Lung microvascular endothelial cell (primary cell): ENCODE measurements at regions not wholly inside any gene's neighbourhood (a gene's known extent, or its start where the extent isn't known, plus 50 kb on each side); places are given as distances from the start of the nearest gene placed in this dataset.
"Not testable (repeated sequence)": the region's sequence is repeated elsewhere in the genome, so short reads cannot be mapped to it uniquely, and the experiment has no call there.

Source experiments
- DNase-seq, 2 donors: peaks; one replicate each; pipeline versions ENCODE4 v3.0.0 to v3.0.0-alpha.2; 2010; ENCODE audit warnings: low read depth in 2 of 2

GRCh38 chr12:85424581-85425348, 144.7 kb downstream of the ALX1 start:
- peak; percentile 12 to 46 for DNase-seq

DNA sequence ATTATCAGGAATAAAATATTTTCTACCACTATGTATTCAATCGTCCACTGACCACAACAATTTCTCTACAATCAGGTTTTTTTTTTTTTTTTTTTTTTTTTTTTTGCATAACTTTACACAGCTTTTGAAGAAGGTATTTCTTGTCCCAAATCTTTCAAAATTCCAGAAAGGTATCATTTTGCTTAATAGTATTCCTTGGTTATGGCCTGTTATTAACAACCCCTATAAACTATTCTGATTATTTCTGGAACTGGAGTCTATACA, 145.3 kb downstream of the ALX1 start:
- no peak for DNase-seq

GRCh38 chr12:85425926-85426325, 145.9 kb downstream of the ALX1 start:
- no peak for DNase-seq

GRCh38 chr12:85433148-85433547, 153.1 kb downstream of the ALX1 start:
- DNase-seq, result not testable (repeated sequence)

DNA sequence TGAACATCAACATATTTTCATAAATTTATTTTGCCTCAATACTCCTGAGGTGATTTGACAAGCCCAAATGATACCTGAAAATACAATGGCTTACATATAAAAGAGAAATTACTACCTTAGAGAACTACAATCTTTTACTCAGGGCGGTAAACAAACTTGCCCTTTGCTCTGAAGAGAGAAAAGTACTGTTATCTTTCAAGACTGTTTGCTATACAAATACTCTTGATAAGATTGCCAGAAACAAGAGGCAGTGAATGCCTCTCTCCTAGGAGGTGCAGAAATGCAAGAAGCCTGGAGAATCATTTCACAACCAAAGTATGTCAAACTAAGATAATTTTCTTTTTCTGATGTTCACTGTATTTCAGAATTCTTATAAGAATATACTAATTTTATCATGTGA, 160.3 kb downstream of the ALX1 start:
- DNase-seq, result no peak

DNA sequence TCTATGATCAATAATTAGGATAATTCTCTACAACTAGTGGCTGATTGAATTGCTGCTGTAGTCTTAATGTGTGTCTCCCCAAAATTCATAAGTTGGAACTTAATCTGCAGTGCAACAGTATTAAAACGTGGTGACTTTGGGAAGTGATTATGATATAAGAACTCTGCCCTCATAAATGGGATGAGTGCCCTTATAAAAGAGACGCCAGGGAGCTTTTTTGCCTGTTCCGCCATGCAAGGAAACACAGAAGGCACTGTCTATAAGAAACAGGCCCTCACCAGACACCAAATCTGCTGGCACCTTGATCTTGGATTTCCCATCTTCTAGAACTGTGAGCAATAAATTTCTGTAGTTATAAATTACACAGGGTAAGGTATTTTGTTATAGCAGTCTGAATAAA, 161.0 kb downstream of the ALX1 start:
- DNase-seq, result no peak

DNA sequence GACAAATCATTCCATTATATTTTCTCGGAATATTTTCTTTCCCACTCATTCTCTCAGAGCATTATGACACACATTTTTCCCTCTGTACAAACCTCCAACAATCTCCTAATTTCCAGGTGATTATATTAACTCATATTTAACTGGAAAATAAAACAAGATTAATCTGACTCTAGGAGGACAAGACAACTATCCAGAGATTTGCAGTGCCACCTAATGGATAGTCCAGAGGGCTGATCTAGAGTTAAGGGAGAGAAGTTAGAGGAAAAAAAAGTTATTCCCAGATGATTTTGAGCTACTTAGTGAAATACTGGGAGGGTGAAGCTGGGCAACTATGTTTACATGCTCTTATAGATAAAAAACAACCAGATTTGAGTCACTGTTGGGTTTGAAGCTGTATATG, 161.7 kb downstream of the ALX1 start:
- peak; percentile 40 to 65 for DNase-seq

DNA sequence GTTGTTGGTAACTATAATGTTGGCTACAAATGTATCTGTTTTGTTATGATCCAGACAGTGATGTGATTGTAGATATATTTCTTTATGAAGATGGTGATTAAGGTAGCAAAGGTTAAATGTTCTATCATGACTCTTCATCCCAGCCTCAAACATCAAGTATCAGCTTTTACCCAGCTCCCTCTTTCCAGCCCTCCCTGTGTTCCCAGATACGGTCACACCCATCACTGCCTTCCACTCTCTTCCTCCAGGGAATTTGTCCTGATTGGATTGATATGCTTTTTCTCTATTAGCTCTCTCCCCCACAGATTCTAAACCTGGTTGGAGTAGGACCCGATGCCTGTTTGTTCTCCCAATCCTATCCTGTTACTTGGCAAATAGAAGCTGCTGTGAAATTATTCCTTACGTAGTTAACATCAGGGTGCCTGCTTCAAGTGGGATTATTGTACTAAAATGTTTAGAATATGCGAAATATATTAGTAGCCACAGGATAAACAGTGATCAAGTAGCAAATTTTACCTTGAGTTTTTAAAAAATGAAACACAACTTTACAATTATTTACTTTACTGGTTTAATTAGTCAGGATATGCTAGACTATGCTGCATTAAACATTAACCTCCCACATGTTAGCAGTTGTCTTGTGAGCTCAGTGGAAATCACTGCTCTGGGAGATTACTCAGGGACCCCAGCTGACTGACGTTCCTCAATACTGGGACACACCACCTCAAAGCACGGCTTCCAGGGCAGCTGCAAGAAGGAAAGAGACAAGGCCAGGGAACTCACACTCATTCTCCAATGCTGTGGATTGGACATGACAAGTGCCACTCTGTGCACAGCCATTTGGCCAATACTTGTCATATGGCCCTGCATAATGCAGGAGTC, 165.3 kb downstream of the ALX1 start:
- DNase-seq, result no peak

GRCh38 chr12:85448031-85448430, 168.0 kb downstream of the ALX1 start:
- DNase-seq, result no peak

GRCh38 chr12:85448548-85449139, 168.6 kb downstream of the ALX1 start:
- peak; percentile 38 to 48 for DNase-seq

DNA sequence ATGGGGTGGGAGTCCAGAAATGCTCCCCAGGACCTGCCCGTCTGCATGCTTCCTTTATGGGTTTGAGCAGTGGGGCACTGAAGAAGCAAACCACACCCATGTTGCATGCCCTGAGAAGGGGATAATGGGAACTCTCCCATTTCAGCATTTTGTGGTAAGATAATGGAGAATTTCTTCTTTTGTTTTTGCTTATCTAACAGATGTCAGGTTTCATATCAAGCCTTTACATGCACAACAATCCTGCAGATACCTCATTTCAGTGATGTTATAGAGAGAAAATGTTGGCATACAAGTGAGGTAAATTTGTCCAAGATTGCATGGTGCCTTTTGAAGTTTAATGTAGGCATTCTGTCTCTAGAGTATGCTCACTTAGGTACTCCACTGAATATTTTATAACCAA, 177.0 kb downstream of the ALX1 start:
- DNase-seq, result no peak

- no peak for DNase-seq
Measured at GRCh38 chr12:85461127-85461526, 181.1 kb downstream of the ALX1 start.

DNA sequence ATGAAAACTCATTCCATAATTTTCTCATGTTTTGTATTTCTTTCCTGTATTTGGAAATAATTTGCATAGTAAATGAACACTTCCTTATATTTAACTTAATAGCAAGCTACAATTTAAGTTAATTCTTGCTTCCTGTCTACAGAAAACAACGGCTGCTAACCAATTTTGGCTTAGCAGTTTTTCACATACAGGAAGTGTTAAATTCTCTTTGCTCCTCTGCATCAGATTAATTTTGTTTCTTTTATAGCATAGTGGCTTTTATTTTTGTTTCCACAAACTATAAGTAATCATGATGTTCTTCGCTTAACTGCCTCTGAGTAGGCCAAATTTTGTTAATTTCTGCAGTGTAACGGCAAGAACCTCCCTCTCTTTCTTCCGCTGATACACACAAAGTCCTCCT, 182.9 kb downstream of the ALX1 start:
- no peak for DNase-seq

DNA sequence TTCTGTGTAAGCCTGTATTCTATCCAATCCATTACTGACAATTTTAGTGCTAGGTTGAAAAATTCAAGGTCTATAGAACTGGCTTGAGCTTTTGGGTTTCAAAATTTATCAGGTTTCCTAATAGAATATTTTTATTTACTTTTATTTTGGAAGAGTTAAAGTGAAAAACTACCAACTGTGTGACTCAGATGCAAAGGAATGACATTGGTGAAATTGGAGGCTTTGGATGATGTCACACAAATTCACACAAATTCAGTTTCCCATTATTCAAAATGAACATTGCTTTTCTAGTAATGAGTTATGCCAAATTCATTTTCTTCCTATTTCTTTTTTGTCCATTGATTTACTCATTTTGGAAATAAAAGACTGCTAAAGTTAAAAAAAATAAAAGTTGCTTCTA, 186.9 kb downstream of the ALX1 start:
- no peak for DNase-seq

DNA sequence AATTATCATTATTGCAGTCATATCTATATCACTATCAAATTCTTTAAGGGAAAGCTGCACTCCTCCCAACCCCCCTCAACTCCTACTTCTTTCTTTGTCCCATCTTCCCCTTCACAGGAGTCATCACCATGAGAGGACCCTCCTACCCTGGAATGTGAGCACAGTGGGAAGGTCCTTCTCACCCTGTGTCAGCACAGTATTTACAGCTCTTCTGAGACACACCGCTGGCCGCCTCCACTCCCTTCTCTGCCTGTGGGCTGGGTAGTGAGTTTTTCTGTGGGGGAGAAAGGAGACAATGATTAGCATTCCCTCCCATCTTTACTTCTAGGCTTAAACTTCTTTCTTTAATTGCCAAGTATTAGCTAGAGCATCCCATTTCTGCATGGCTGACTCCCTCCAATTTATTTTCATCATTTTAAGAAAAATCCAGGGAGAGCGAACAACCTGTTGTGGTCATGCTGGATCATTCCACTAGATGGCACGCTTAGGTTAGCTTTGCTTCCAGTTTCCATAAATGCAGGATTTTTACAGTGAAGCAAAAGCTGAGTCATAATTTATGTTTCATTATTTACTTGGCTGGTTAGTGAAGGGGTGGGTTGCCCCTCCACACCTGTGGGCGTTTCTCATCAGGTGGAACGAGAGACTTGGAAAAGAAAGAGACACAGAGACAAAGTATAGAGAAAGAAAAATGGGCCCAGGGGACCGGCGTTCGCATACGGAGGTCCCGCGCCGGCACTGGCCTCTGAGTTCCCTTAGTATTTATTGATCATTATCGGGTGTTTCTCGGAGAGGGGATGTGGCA, 188.5 kb downstream of the ALX1 start:
- peak; percentile 77 to 79 for DNase-seq

DNA sequence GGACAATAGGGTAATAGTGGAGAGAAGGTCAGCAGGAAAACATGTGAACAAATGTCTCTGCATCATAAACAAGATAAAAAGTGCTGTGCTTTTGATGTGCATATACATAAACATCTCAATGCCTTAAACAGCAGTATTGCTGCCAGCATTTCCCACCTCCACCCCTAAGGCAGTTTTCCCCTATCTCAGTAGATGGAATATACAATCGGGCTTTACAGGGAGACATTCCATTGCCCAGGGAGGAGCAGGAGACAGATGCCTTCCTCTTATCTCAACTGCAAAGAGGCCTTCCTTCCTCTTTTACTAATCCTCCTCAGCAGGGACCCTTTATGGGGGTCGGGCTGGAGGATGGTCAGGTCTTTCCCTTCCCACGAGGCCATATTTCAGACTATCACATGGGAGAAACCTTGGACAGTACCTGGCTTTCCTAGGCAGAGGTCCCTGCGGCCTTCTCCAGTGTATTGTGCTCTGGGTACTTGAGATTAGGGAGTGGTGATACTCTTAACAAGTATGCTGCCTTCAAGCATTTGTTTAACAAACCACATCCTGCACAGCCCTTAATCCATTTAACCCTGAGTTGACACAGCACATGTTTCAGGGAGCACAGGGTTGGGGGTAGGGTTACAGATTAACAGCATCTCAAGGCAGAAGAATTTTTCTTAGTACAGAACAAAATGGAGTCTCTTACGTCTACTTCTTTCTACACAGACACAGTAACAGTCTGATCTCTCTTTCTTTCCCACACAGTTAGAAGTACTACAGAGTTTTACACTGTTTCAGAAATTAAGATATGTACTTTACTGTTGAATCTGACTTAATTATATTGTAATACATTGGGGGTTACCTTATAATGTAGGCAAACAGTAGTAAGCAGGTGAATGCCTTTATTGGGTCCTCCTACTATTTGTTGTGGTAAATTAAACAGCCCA, 189.4 kb downstream of the ALX1 start:
- peak in 1 of 2 donors; percentile 7 for DNase-seq

DNA sequence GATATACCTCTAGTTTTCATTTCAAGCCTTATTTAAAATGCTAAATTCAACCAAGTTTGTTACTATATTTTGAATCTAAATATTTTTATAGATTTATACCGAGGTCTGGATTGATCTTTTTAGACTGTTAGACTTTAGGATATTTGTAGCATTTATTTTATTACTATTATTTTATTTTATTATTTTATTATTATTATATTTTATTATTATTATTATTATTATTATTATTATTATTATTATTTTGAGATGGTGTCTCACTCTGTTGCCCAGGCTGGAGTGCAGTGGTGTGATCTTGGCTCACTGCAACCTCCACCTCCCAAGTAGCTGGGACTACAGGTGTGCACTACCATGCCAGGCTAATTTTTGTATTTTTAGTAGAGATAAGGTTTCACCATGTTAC, 195.3 kb downstream of the ALX1 start:
- DNase-seq, result not testable (repeated sequence)

DNA sequence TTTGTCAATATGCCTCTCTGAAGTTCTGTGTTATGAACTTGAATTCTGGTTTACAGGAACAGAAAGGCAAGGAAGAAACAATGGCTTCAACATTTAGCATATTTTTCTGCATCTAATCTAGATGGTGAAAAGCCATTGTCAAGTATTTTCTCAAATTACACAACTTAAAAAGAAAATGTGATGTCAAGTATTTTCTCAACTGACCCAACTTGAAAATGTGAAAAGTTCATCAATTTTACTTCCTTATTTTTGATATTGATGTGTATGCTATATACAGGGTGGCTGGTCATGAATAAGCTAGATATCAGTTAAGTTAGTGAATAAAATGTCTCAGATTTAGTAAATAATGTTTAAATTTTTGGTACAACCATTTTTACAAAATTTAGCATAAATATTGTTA, 196.7 kb downstream of the ALX1 start:
- no peak for DNase-seq

DNA sequence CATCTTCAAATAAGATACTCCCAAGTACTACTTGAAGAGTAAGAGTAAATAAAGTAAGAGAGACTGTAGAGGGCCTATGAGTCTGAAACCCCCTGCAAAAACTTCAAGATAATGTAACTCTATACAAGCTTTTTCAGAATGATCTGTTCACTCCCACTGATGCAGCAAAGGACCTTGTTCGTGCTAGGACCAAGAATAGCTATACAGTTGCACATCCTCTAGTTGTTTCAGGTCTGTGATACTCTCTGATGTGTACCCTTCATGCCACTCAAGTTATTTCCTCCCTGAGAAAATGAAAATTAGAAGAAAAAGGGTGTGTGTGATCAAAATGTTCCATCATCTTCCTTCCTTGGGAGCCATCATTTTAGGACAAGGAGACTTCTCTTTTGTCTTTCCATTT, 204.4 kb downstream of the ALX1 start:
- DNase-seq, result no peak

- no peak for DNase-seq
Measured at GRCh38 chr12:85489194-85489593, 209.2 kb downstream of the ALX1 start.

GRCh38 chr12:85504164-85504563, 224.1 kb downstream of the ALX1 start:
- no peak for DNase-seq
